Panc1 (cell line): ENCODE measurements at regions not wholly inside any gene's neighbourhood (a gene's known extent, or its start where the extent isn't known, plus 50 kb on each side); places are given as distances from the start of the nearest gene placed in this dataset.

ENCODE experiments used
- ATAC-seq: fragments of 200-7000 bp; cut with Tn5 transposase; 2 replicates; pipeline ENCODE4 v1.9.1; 2020; ENCODE audit warnings: mild to moderate bottlenecking, moderate library complexity
- BruUV-seq: library from RNA; stranded (reverse); fragments of 400-500 nt; replicated peaks from 2 replicates; lab custom pipeline; 2021; lab: Mats Ljungman, UMichigan
- CTCF ChIA-PET: fragments of 300-600 bp; sonication (Branson Sonifier 250); formaldehyde crosslinking; loops from one replicate; lab custom pipeline; 2022; ENCODE audit warnings: antibody characterized with exemption; lab: Charles Lee
- POLR2A ChIA-PET: fragments of 300-600 bp; sonication (Branson Sonifier 250); formaldehyde crosslinking; loops from one replicate; lab custom pipeline; 2022; ENCODE audit warnings: antibody characterized with exemption; lab: Charles Lee
- DNase-seq: peaks from one replicate; pipeline ENCODE4 v3.0.0-alpha.2; 2010; ENCODE audit warnings: low read depth, low spot score
- H3K27ac ChIP-seq: 2 replicates; pipeline ENCODE4 v1.5.1; 2011; ENCODE audit warnings: mild to moderate bottlenecking, low read length, inconsistent platforms
- H3K27me3 ChIP-seq: fragments of 200-500 bp; sonication (Bioruptor generic); 2 replicates; pipeline ENCODE4 v1.6.0; 2014; ENCODE audit warnings: low read length, inconsistent platforms; ENCODE audit not compliant: control insufficient read depth, insufficient read depth
- H3K36me3 ChIP-seq: fragments of 200-500 bp; sonication (Bioruptor generic); 2 replicates; pipeline ENCODE4 v1.5.1; 2014; ENCODE audit warnings: inconsistent platforms, mild to moderate bottlenecking, low read length, moderate library complexity; ENCODE audit not compliant: control insufficient read depth, insufficient read depth
- H3K4me1 ChIP-seq: 2 replicates; pipeline ENCODE4 v1.5.1; 2011; ENCODE audit warnings: inconsistent platforms, mild to moderate bottlenecking, low read length, moderate library complexity; ENCODE audit not compliant: control insufficient read depth, insufficient read depth
- H3K4me3 ChIP-seq, 2 experiments: 2 replicates each; pipeline ENCODE4 v1.5.1; 2011 to 2012; ENCODE audit warnings: low read depth in 2 of 2, low read length in 2 of 2, mild to moderate bottlenecking in 2 of 2, inconsistent platforms in 1 of 2, moderate library complexity in 1 of 2
- H3K9me3 ChIP-seq: fragments of 200-500 bp; sonication (Bioruptor generic); 2 replicates; pipeline ENCODE4 v1.5.1; 2014; ENCODE audit warnings: low read depth, mild to moderate bottlenecking, inconsistent platforms, low read length, moderate library complexity; ENCODE audit not compliant: control insufficient read depth, insufficient read depth
- CTCF ChIP-seq: fragments of 450-650 bp; IDR thresholded peaks from 2 replicates; pipeline ENCODE4 v1.5.1; 2017; ENCODE audit warnings: mild to moderate bottlenecking
- POLR2AphosphoS5 ChIP-seq: IDR thresholded peaks from 2 replicates; pipeline ENCODE4 v1.6.1; 2012; ENCODE audit warnings: mild to moderate bottlenecking, low read depth, low read length, moderate library complexity
- REST ChIP-seq, 2 experiments: IDR thresholded peaks; 2 replicates each; pipeline ENCODE4 v1.6.1; 2011 to 2012; ENCODE audit warnings: low read depth in 2 of 2, control low read depth in 1 of 2, low read length in 1 of 2, mild to moderate bottlenecking in 1 of 2, moderate library complexity in 1 of 2; ENCODE audit not compliant: insufficient read depth in 1 of 2
- SIN3A ChIP-seq: IDR thresholded peaks from 2 replicates; pipeline ENCODE4 v1.6.1; 2012; ENCODE audit warnings: low read depth, mild to moderate bottlenecking, low read length, moderate library complexity, borderline replicate concordance; ENCODE audit not compliant: insufficient read depth
- TCF7L2 ChIP-seq: IDR thresholded peaks from 2 replicates; pipeline ENCODE4 v1.6.1; 2011; ENCODE audit warnings: mild to moderate bottlenecking, low read depth, low read length, inconsistent platforms
- in situ Hi-C: cut with HindIII; loops from 2 replicates; pipeline ENCODE4 v1.10.0; 2016; ENCODE audit warnings: low sequenced_read_pairs, low pct_unique_long_range_greater_than_20kb
- intact Hi-C: fragments of 100-400 bp; cut with micrococcal nuclease; formaldehyde crosslinking; loops from one replicate; pipeline ENCODE4 v1.10.0; 2022; ENCODE audit not compliant: unreplicated experiment

GRCh38 chr3:115498421-115498820 lies 124.9 kb upstream of the GAP43 start:
- no peak for TF ChIP-seq TCF7L2
- no peak for TF ChIP-seq REST (IDR thresholded peaks at IDR 0.05; ENCODE audit: insufficient read depth in 1 of 2, low read depth in 2 of 2, low read length in 1 of 2)
- TF ChIP-seq SIN3A: no peak
- no peak for TF ChIP-seq CTCF
- TF ChIP-seq POLR2AphosphoS5: no peak
- H3K4me3 ChIP-seq: no peak overlapping the region
- in situ Hi-C loops (no loop called here), intact Hi-C loops (no loop called here)
- no peaks in the 10 kb centered on the region for H3K9me3 ChIP-seq
- H3K36me3 ChIP-seq: no peaks in the 10 kb centered on the region
- H3K27me3 ChIP-seq: no peaks in the 10 kb centered on the region
- no peak overlapping the region for H3K27ac ChIP-seq
- BruUV-seq: no TSS peak
- no peak for ATAC-seq
- ChIA-PET POLR2A (no interaction called here), CTCF (no interaction called here)
- H3K4me1 ChIP-seq: no peaks in the 10 kb centered on the region
- DNase-seq: no peak

- POLR2A ChIA-PET: no interaction called here
- ATAC-seq: no peak
- Histone ChIP-seq H3K4me1 (no peaks in the 10 kb centered on the region), H3K27me3 (no peaks in the 10 kb centered on the region), H3K4me3 (no peak overlapping the region), H3K9me3 (no peaks in the 10 kb centered on the region), H3K27ac (no peak overlapping the region), H3K36me3 (no peaks in the 10 kb centered on the region)
- no TSS peak for BruUV-seq
- in situ Hi-C loops: no loop called here
- no peak for DNase-seq
- TF ChIP-seq POLR2AphosphoS5 (no peak), CTCF (no peak), SIN3A (no peak), TCF7L2 (no peak), REST (IDR thresholded peaks at IDR 0.05; ENCODE audit: insufficient read depth in 1 of 2, low read depth in 2 of 2, low read length in 1 of 2) (no peak)
- intact Hi-C loops: no loop called here
- CTCF ChIA-PET: no interaction called here
Observed at GRCh38 chr3:115498898-115499297, 124.4 kb upstream of the GAP43 start.
